GM23338 (cell line): ENCODE measurements at regions not wholly inside any gene's neighbourhood (a gene's known extent, or its start where the extent isn't known, plus 50 kb on each side); places are given as distances from the start of the nearest gene placed in this dataset.
"Not testable (repeated sequence)": the region's sequence is repeated elsewhere in the genome, so short reads cannot be mapped to it uniquely, and the experiment has no call there.

Experiments
- ATAC-seq: fragments of 200-7000 bp; cut with Tn5 transposase; 3 replicates; pipeline ENCODE4 v1.9.1; 2020
- DNase-seq: peaks from one replicate; pipeline ENCODE4 v3.0.0-alpha.2; 2015; ENCODE audit warnings: low spot score
- H2AFZ ChIP-seq: fragments of 200-600 bp; sonication (generic); 2 replicates; pipeline ENCODE4 v1.8.0; 2016; ENCODE audit warnings: antibody characterized with exemption, mild to moderate bottlenecking, moderate library complexity
- H3F3A ChIP-seq: fragments of 200-600 bp; sonication (generic); replicated peaks from 2 replicates; pipeline ENCODE4 v1.8.0; 2017; ENCODE audit warnings: antibody characterized with exemption, mixed run types, low read depth
- H3K27ac ChIP-seq: fragments of 200-600 bp; sonication (generic); 2 replicates; pipeline ENCODE4 v1.6.1; 2016; ENCODE audit warnings: low read depth
- H3K27me3 ChIP-seq: fragments of 200-600 bp; sonication (generic); 2 replicates; pipeline ENCODE4 v1.8.0; 2016; ENCODE audit warnings: mild to moderate bottlenecking, mixed run types, moderate library complexity; ENCODE audit not compliant: insufficient read depth
- H3K36me3 ChIP-seq: fragments of 200-600 bp; sonication (generic); 2 replicates; pipeline ENCODE4 v1.8.0; 2016; ENCODE audit warnings: mild to moderate bottlenecking; ENCODE audit not compliant: insufficient read depth
- H3K4me1 ChIP-seq: fragments of 200-600 bp; sonication (generic); 2 replicates; pipeline ENCODE4 v1.8.0; 2016; ENCODE audit warnings: mild to moderate bottlenecking, moderate library complexity; ENCODE audit not compliant: insufficient read depth
- H3K4me2 ChIP-seq: fragments of 200-600 bp; sonication (generic); 2 replicates; pipeline ENCODE4 v1.7.1; 2017; ENCODE audit warnings: mixed run types
- H3K4me3 ChIP-seq: fragments of 200-600 bp; sonication (generic); 2 replicates; pipeline ENCODE4 v1.6.1; 2016; ENCODE audit warnings: mixed run types
- H3K79me2 ChIP-seq: fragments of 200-600 bp; sonication (generic); replicated peaks from 2 replicates; pipeline ENCODE4 v1.8.0; 2017; ENCODE audit warnings: mild to moderate bottlenecking; ENCODE audit not compliant: insufficient read depth
- H3K9me2 ChIP-seq: fragments of 200-600 bp; sonication (generic); 2 replicates; pipeline ENCODE4 v1.8.0; 2017; ENCODE audit not compliant: insufficient read depth
- H4K20me1 ChIP-seq: fragments of 200-600 bp; sonication (generic); replicated peaks from 2 replicates; pipeline ENCODE4 v1.8.0; 2017; ENCODE audit warnings: mild to moderate bottlenecking; ENCODE audit not compliant: insufficient read depth
- H3K27ac Mint-ChIP-seq: 2 replicates; pipeline ENCODE4 v1.8.0; 2020; ENCODE audit warnings: inconsistent platforms, mild to moderate bottlenecking, moderate library complexity, mixed read lengths
- H3K27me3 Mint-ChIP-seq: 3 replicates; pipeline ENCODE4 v1.8.0; 2022; ENCODE audit warnings: low read depth, mild to moderate bottlenecking, moderate library complexity, mixed read lengths, inconsistent platforms; ENCODE audit not compliant: insufficient read depth, poor library complexity
- H3K36me3 Mint-ChIP-seq: 3 replicates; pipeline ENCODE4 v1.8.0; 2021; ENCODE audit warnings: low read depth, mild to moderate bottlenecking, inconsistent platforms, moderate library complexity, mixed read lengths
- H3K4me1 Mint-ChIP-seq: 3 replicates; pipeline ENCODE4 v1.8.0; 2020; ENCODE audit warnings: mild to moderate bottlenecking, inconsistent platforms, mixed read lengths
- H3K4me3 Mint-ChIP-seq: 3 replicates; pipeline ENCODE4 v1.8.0; 2021; ENCODE audit warnings: moderate library complexity, mild to moderate bottlenecking, inconsistent platforms, mixed read lengths
- H3K9me3 Mint-ChIP-seq: 3 replicates; pipeline ENCODE4 v1.8.0; 2020; ENCODE audit warnings: moderate library complexity, mild to moderate bottlenecking, inconsistent platforms, mixed read lengths

GRCh38 chr21:13892146-13892751 lies 282.7 kb downstream of the POTED start:
- H3K4me2 ChIP-seq, DNase-seq, H3K9me2 ChIP-seq, H3F3A ChIP-seq, H3K27me3 Mint-ChIP-seq, H4K20me1 ChIP-seq, H3K27me3 ChIP-seq, H3K27ac ChIP-seq, H3K79me2 ChIP-seq, H3K4me1 ChIP-seq, H3K36me3 Mint-ChIP-seq, H3K9me3 Mint-ChIP-seq, H2AFZ ChIP-seq, H3K4me3 ChIP-seq, H3K36me3 ChIP-seq, ATAC-seq, H3K4me3 Mint-ChIP-seq, H3K27ac Mint-ChIP-seq: not testable (repeated sequence)
- H3K4me1 Mint-ChIP-seq = peaks cover 22% of the 10 kb centered on the region

GRCh38 chr21:13889176-13889575 lies 279.6 kb downstream of the POTED start:
- H3K9me2 ChIP-seq, H3K27me3 Mint-ChIP-seq, H3K27ac Mint-ChIP-seq, H3K4me1 ChIP-seq, H4K20me1 ChIP-seq, H3K79me2 ChIP-seq, H3K4me3 ChIP-seq, H3K27ac ChIP-seq, H3K9me3 Mint-ChIP-seq, H3K36me3 Mint-ChIP-seq, H3K4me3 Mint-ChIP-seq, H3K27me3 ChIP-seq, ATAC-seq, H3K4me2 ChIP-seq, H2AFZ ChIP-seq, DNase-seq, H3F3A ChIP-seq, H3K36me3 ChIP-seq: not testable (repeated sequence)
- H3K4me1 Mint-ChIP-seq = peaks cover 22% of the 10 kb centered on the region

DNA sequence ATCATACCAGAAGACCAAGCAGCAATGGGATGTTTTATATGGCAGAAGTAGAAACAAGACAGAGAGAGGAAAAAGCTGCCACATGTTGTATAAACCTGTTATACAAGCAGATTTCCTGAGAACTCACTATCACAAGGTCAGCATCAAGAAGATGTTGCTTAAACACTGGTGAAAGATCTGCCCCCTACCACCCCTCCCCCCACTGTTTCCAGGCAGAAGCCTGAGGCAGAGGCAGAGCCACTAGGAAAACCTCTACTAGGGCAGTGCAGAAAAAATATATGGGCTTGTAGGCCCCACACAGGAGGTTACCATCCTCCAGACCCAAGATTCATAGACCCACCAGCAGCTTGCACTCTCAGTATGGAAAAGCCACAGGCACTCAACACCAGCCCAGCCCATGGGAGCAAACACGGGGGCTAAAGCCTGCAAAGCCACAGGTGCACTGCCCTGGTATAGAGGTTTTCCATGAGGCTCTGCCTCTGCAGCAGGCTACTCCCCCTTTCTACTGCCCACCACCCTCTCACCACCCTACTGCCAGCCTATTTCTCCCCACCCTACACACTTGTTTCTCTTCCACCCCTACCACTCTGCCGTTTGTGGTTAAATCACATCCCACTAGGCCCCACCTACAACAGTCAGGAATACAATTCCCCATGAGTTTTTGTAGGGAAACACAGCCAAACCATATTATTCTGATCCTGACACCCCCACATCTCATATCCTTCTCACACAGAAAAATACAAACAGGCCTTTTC lies 274.2 kb downstream of the POTED start:
- ATAC-seq, H3K36me3 Mint-ChIP-seq: not testable (repeated sequence)
- peaks cover 23% of the 10 kb centered on the region for H3K4me1 Mint-ChIP-seq

DNA sequence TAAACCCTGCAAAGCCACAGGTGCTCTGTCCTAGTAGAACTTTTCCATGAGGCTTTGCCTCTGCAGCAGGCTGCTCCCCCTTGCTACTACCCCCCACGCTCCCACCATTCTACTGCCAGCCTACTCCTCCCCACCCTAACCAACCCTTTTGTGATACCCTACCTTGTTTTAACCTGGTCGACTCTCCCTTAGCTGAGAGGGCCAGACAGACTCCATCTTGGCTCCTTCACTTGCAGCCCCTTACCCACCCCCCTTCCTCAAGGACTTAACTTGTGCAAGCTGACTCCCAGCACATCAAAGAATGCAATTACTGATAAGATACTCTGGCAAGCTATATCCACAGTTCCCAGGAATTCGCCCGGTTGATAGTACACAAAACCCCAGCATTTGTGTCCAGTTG lies 267.9 kb downstream of the POTED start:
- H3K27ac ChIP-seq, H3K36me3 Mint-ChIP-seq, H3K27me3 ChIP-seq, DNase-seq, H3K36me3 ChIP-seq, H3K27ac Mint-ChIP-seq, H3K27me3 Mint-ChIP-seq, H3K4me3 ChIP-seq, ATAC-seq, H3K4me3 Mint-ChIP-seq, H3F3A ChIP-seq, H3K79me2 ChIP-seq, H2AFZ ChIP-seq, H4K20me1 ChIP-seq, H3K4me1 ChIP-seq, H3K9me2 ChIP-seq, H3K4me2 ChIP-seq, H3K9me3 Mint-ChIP-seq: not testable (repeated sequence)
- H3K4me1 Mint-ChIP-seq = peaks cover 19% of the 10 kb centered on the region

More for the DNA sequence above, 274.2 kb downstream of the POTED start:
- not testable (repeated sequence) for H3K4me3 Mint-ChIP-seq, H3K36me3 ChIP-seq, H3K9me2 ChIP-seq, H3K4me1 ChIP-seq, H3K27ac ChIP-seq, DNase-seq, H3K4me2 ChIP-seq, H3K79me2 ChIP-seq, H3K27me3 Mint-ChIP-seq, H3K9me3 Mint-ChIP-seq, H4K20me1 ChIP-seq, H3F3A ChIP-seq, H2AFZ ChIP-seq, H3K4me3 ChIP-seq, H3K27me3 ChIP-seq
- H3K27ac Mint-ChIP-seq = peak overlapping the region; percentile 45; the same call in 1 of the 2 replicates

DNA sequence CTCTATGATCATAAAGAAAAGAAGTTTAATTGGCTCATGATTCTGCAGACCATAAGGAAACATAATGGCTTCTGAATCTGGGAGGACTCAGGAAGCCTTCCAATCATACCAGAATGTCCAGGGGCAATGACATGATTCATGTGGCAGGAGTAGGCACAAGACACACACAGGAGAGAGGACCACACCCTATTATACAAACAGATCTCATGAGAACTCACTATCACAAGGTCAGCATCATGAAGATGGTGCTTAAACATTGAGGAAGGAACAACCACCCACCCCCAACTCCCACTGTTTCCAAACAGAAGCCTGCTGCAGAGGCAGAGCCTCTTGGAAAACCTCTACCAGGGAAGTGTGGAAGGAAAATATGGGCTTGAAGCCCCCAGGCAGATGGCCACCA lies 267.4 kb downstream of the POTED start:
- not testable (repeated sequence) for H3K4me2 ChIP-seq, H3K27ac ChIP-seq, H3K27me3 ChIP-seq, H3K4me3 ChIP-seq, H3K4me3 Mint-ChIP-seq, H3K9me3 Mint-ChIP-seq, ATAC-seq, H3K27me3 Mint-ChIP-seq, H3K4me1 ChIP-seq, H3F3A ChIP-seq, H3K79me2 ChIP-seq, H3K36me3 ChIP-seq, H3K27ac Mint-ChIP-seq, H3K36me3 Mint-ChIP-seq, H4K20me1 ChIP-seq, H3K9me2 ChIP-seq, H2AFZ ChIP-seq, DNase-seq
- peaks cover 20% of the 10 kb centered on the region for H3K4me1 Mint-ChIP-seq

DNA sequence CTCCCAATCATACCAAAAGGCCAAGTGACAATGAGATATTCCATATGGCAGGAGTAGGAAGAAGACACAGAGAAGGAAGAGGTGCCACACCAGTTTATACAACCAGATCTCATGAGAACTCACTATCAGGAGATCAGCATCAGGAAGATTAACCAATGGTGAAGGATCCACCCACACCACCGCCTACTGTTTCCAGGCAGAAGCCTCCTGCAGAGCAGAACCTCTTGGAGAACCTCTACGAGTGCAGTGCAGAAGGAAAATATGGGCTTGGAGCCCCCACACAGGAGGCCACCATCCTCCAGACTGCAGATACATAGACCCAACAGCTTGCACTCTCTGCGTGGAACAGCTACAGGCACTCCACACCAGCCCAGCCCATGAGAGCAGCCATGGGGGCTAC lies 264.4 kb downstream of the POTED start:
- H3K27me3 Mint-ChIP-seq, H3K4me2 ChIP-seq: not testable (repeated sequence)

More for the DNA sequence above, 264.4 kb downstream of the POTED start:
- not testable (repeated sequence) for ATAC-seq, H3K27ac Mint-ChIP-seq, H3K4me1 ChIP-seq, H3K27me3 ChIP-seq, H3K36me3 ChIP-seq, H3K36me3 Mint-ChIP-seq, DNase-seq, H4K20me1 ChIP-seq, H3K27ac ChIP-seq, H2AFZ ChIP-seq, H3K79me2 ChIP-seq, H3F3A ChIP-seq, H3K9me2 ChIP-seq, H3K4me3 Mint-ChIP-seq, H3K4me3 ChIP-seq, H3K9me3 Mint-ChIP-seq
- peaks cover 24% of the 10 kb centered on the region for H3K4me1 Mint-ChIP-seq
